ENCODE measurements at regions not wholly inside any gene's neighbourhood (a gene's known extent, or its start where the extent isn't known, plus 50 kb on each side); places are given as distances from the start of the nearest gene placed in this dataset.
A peak's percentile ranks its signal among the peaks of the same experiment; 100 is the strongest.

DNA sequence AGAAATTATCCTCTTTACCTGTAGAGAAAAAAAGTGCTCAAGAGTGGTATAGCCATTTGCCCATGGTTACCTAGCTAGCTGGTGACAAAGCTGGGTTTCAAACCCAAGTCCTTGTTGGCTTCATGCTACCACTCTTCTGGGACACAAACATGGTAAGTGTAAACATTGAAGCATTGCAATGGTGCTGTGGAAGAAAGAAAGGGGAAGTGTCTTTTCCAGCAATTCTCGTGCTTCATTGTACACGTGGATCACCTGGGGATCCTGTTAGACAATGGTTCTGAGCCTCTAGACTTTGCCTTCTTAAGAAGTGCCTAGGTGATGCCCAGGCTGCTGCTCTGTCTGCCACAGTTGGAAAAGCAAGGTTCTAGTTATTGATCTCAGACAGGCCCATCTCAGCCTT, 134.8 kb upstream of the CTNNB1 start:
- H3K27ac ChIP-seq = no peak overlapping the region
- no peaks in the 10 kb centered on the region for H3K9me3 ChIP-seq
- H3K27me3 ChIP-seq = no peaks in the 10 kb centered on the region
- no peaks in the 10 kb centered on the region for H3K4me1 ChIP-seq
- no peaks in the 10 kb centered on the region for H3K36me3 ChIP-seq
- TF ChIP-seq, protein P1, sequence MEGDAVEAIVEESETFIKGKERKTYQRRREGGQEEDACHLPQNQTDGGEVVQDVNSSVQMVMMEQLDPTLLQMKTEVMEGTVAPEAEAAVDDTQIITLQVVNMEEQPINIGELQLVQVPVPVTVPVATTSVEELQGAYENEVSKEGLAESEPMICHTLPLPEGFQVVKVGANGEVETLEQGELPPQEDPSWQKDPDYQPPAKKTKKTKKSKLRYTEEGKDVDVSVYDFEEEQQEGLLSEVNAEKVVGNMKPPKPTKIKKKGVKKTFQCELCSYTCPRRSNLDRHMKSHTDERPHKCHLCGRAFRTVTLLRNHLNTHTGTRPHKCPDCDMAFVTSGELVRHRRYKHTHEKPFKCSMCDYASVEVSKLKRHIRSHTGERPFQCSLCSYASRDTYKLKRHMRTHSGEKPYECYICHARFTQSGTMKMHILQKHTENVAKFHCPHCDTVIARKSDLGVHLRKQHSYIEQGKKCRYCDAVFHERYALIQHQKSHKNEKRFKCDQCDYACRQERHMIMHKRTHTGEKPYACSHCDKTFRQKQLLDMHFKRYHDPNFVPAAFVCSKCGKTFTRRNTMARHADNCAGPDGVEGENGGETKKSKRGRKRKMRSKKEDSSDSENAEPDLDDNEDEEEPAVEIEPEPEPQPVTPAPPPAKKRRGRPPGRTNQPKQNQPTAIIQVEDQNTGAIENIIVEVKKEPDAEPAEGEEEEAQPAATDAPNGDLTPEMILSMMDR (IDR thresholded peaks at IDR 0.05) = no peak
- no peak overlapping the region for H3K4me3 ChIP-seq
- DNase-seq (ENCODE audit: low spot score) = no peak

DNA sequence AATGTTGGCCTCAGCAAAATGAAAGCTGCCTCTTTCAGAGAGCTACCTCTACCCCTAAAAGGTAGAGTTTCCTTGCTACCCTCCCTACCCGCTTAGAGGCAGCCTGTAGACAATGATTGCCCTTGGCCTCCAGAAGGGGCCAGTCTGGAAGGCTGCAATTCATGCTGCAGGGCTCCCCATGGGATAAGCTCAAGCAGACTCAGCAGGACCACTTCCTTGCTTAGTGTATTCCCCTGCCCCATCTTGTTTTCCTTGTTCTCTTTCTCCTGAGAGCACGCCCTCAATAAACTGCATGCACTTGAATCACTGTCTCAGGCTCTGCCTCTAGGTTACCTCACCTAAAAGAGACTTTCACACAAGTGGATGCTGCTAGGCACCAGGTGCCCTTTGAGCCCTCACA, 134.0 kb upstream of the CTNNB1 start:
- Histone ChIP-seq H3K27ac (no peak overlapping the region), H3K4me1 (no peaks in the 10 kb centered on the region), H3K27me3 (no peaks in the 10 kb centered on the region), H3K36me3 (no peaks in the 10 kb centered on the region), H3K9me3 (no peaks in the 10 kb centered on the region), H3K4me3 (no peak overlapping the region)
- DNase-seq (ENCODE audit: low spot score) = no peak
- TF ChIP-seq, protein P1 (IDR thresholded peaks at IDR 0.05) = no peak

DNA sequence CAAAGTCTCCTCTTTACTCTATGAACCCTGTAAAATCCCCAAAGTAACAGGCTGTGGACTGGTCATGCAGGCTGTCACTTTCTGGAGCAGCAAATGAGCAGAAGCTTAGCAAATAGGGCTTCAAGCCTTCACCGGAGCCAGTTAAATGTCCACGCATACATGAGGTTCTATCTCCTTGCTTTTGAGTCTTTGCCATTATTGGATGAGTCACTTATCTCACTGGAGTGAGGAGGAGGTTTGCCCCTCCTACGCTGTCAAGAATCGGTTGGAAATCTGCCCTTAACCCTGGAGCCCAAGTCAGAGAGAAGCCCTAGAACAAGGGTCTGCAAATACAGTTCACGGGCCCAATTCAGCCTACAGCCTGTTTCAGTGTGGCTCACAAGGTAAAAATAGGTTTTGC, 126.1 kb upstream of the CTNNB1 start:
- Histone ChIP-seq H3K4me1 (peaks cover 0 to 6% of the 10 kb centered on the region in 2 donors), H3K9me3 (no peaks in the 10 kb centered on the region), H3K27me3 (no peaks in the 10 kb centered on the region), H3K27ac (no peak overlapping the region), H3K4me3 (no peak overlapping the region), H3K36me3 (no peaks in the 10 kb centered on the region)
- no peak for DNase-seq (ENCODE audit: low spot score)
- TF ChIP-seq, protein P1 (IDR thresholded peaks at IDR 0.05) = no peak

DNA sequence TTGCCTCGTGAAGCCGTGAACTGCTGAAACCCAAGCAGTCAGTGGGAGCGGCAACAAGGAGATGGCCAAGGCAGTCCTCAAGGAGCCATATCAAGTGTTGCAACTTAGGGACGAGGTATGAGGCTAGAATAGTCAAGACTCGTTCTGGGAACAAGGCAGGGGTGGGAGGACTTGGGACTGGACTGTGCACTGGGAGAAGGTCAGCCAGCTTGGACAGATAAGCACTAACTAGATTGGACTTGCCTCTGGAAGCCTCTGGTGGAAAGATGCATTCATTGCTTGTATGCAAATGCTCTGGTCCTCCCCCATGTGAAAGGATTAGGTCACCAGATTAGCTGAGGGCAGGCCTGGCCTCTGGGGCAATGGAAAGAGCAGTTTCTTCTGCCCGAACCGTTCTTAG, 123.3 kb upstream of the CTNNB1 start:
- Histone ChIP-seq H3K27ac (no peak overlapping the region), H3K4me1 (peaks cover 0 to 6% of the 10 kb centered on the region in 2 donors), H3K36me3 (no peaks in the 10 kb centered on the region), H3K9me3 (no peaks in the 10 kb centered on the region), H3K27me3 (no peaks in the 10 kb centered on the region), H3K4me3 (no peak overlapping the region)
- peak; percentile 86 for DNase-seq (ENCODE audit: low spot score)
- TF ChIP-seq, protein P1 (IDR thresholded peaks at IDR 0.05) = peak in 1 of 2 donors; percentile 25

DNA sequence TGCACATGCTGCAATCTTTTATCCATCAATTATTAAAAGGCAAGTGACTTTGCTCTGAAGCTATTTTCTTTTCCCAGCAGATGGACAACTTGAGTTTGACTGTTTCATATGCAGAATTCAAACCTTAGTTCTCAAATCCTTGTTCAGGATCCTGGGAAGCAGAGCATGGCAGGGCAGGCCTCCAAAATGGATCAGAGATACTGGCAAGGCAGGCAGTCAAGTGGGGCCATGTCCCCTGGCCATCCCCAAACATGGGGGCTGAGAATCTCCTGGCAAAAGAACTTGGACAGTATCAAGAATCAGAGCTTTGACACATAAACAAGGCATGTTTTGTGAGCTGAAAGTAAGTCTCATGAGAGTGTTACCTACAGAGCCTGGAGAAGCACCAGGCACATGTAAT, 122.9 kb upstream of the CTNNB1 start:
- no peak overlapping the region for H3K4me3 ChIP-seq
- H3K36me3 ChIP-seq = no peaks in the 10 kb centered on the region
- no peak overlapping the region for H3K27ac ChIP-seq
- peaks cover 0 to 6% of the 10 kb centered on the region in 2 donors for H3K4me1 ChIP-seq
- DNase-seq (ENCODE audit: low spot score) = no peak
- TF ChIP-seq, protein P1 (IDR thresholded peaks at IDR 0.05) = no peak
- H3K27me3 ChIP-seq = no peaks in the 10 kb centered on the region
- no peaks in the 10 kb centered on the region for H3K9me3 ChIP-seq

DNA sequence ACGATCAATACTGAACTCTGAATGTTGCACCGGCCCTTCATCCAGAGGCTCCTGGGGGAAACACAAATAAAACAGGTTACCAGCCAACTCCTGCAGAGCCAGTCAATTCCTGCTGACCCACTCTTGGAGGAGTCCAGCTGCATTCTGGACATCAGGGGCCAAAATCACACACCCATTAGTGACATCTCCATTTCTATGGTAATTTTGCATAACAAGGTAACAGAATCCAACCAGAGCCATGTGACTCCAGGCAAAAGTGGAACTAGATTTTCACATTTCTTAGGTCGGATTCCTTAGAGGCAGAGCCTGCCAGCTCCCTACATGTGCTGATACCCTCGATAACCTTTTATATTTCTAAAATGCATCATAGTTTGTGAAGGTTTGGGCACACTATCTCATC, 119.2 kb upstream of the CTNNB1 start:
- H3K4me1 ChIP-seq = peaks cover 0 to 6% of the 10 kb centered on the region in 2 donors
- no peaks in the 10 kb centered on the region for H3K9me3 ChIP-seq
- no peak overlapping the region for H3K27ac ChIP-seq
- no peak overlapping the region for H3K4me3 ChIP-seq
- H3K27me3 ChIP-seq = no peaks in the 10 kb centered on the region
- no peaks in the 10 kb centered on the region for H3K36me3 ChIP-seq
- TF ChIP-seq, protein P1 (IDR thresholded peaks at IDR 0.05) = no peak
- DNase-seq (ENCODE audit: low spot score) = no peak

Data from right atrium auricular region (tissue), 2 donors.